ENCODE measurements at regions not wholly inside any gene's neighbourhood (a gene's known extent, or its start where the extent isn't known, plus 50 kb on each side); places are given as distances from the start of the nearest gene placed in this dataset.

DNA sequence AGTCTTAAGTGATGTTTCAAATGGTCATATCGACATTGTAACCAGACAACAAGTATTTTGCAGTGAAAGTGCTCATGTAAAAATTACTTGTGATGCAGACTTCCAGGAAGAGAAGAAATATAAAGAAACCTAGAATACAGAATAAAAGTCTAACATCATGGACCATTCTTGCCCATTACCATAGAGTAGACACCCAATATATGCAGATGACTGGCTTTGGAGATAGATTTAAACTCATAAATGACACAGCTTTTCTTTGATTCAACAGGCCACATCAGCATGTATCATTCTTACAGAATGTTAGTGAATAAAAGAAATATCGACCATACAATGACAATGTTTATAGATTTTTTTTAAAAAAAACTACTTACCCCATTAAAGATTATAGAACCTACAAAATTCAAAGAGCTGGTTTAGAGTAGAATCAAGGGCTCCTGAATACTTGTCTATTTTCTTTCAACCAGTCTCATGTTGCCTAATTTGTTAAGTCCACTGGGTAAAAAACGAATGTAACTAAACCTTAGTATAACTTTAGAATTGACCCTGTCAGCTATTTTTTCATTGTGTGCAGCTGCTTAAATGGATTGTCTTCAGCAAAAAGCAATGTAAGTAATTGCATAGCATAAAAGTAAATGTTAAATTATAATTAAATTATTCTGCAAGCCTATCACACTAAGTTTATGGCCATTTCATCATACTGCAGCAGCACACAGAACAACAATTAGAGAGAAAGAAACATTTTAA is 268.7 kb upstream of the AGTR1 start:
- intact Hi-C loops (cut with DNase I), result no loop called here
- DNase-seq (no peak), ATAC-seq (ENCODE audit: poor library complexity) (no peak)

DNA sequence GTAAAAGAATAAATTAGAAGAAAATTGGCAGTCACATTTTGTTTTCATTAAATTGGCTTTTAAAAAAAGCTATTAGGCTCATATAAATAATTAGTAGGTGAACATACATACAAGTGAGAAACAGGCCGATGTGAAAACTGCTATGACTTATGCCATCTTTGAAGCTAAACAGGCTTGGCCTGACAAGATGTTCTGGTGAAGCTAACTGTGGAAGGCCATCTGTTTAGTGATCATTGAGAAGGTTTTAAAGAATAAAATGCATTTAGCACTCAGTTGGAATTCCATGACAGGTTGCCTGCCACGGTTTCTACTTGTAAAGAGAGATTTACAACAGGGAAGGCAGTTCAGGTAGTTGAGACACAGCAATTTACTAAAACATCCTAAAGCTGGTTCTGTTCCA is 264.0 kb upstream of the AGTR1 start:
- intact Hi-C loops (cut with DNase I), result no loop called here
- ATAC-seq (ENCODE audit: poor library complexity) (no peak), DNase-seq (no peak)

DNA sequence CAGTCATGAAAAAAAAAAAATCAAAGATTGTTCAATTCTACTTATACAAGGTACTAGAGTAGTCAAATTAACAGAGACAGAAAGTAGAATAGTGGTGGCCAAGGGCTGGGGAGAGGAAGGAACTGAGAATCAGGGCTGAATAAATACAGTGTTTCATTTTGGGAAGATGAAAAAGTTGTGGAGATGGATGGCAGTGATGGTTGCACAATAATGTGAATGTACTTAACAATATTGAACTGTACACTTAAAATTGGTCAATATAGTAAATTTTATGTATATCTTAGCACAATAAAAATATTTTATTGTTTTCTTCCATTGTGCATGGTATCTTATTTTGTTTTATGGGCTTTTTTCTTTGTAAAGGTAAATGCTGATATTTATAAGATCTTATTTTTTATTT is 262.2 kb upstream of the AGTR1 start:
- no peak for ATAC-seq (ENCODE audit: poor library complexity)
- no peak for DNase-seq
- intact Hi-C loops (cut with DNase I), result no loop called here

DNA sequence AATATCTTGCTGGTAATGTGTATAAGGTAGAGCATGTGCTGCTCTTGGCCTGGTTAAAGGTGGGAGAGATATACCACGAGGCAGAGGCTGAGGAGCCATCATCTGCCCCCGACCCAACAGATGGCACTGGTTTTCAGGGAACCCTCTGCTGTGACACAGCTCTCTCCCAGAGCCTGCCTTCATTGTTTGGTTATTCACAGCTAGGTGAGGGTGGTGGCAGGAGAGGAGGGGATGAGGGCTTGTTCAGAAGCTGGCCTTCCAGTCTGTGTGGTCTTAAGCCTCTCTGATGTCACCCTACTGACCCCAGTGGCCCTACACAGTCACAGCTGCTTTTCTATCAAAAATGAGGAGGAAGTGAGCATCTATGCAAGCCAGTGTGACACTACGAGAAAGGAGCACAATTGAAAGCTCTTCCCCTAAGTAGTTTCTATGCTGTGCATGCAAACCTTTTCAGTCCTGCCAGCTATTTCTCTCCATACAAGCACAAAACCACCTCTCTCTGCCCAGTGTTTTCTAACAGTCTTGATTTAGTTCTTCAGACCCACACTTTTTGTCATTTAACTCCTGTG is 258.4 kb upstream of the AGTR1 start:
- ATAC-seq (ENCODE audit: poor library complexity) (no peak), DNase-seq (no peak)
- intact Hi-C loops (cut with DNase I), result no loop called here

DNA sequence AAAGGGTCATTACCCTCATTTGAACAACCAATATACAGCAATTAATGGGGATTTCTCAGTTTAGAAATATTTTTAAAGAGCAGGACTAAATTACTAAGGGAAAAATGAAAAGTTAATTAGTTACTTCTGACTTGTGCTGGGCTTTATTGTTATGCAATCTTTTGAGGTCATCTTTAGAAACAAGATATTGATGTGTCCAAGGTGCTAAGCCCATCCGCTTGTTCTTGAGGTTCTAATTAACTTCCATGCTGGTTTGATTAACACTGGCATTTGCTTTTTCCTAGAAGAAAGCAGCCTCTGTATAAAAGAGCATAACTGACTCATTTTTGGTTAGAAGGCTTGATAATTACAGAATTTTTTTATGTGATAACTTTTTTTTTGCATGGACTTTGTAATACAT is 256.5 kb upstream of the AGTR1 start:
- intact Hi-C loops (cut with DNase I), result no loop called here
- no peak for ATAC-seq (ENCODE audit: poor library complexity)
- DNase-seq, result no peak

DNA sequence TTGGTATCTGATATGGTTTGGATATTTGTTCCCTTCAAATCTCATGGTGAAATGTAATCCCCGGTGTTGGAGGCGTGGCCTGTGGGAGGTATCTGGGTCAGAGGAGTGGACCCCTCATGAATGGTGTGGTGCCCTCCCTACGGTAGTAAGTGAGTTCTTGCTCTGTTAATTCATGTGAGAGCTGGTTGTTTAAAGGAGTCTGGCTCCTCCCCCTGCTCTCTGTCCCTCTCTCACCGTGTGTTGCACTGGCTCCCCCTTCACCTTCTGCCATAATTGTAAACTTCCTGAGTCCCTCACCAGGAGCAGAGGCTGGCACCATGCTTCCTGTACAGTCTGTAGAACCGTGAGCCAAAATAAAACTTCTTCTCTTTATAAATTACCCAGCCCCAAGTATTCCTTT is 246.9 kb upstream of the AGTR1 start:
- ATAC-seq (ENCODE audit: poor library complexity) (no peak), DNase-seq (no peak)
- intact Hi-C loops (cut with DNase I), result no loop called here

DNA sequence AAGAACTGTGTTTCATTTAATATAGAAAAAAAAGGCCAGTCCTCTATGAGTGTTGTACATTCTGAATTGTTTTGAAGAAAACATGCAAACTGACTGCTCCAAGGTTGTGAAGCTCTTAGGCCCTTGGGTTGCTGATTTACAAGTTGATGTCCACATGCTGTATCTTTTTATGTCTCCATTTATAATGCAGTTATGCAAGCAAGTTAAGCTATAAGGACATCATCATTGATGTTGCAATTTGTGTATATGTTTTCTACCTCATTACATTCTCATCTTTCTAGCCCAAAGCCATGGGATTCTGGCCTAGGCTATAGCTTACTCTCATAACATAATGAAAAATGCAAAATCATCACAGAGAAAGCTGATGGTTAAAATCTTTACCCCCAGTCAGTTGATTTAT is 245.7 kb upstream of the AGTR1 start:
- ATAC-seq (ENCODE audit: poor library complexity) (no peak), DNase-seq (no peak)
- intact Hi-C loops (cut with DNase I), result no loop called here

DNA sequence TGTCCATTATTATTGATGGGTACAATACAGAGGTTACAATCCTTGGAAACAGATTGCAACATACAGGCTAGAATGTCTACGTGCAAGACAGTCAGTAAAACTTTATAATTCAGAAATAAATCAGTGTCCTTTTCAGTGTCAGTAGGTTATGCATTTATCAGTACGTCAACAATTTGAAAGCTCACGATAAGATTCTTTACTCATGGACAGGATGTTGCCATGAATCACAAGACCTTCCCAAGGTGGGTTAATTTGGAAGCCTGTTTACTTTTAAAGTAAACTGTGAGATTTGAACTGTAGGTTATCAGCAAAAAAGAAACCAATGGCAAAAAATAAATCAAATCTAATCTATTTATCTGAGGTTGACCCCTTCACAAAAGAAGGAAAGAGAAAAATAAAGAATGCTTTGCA is 243.9 kb upstream of the AGTR1 start:
- ATAC-seq (ENCODE audit: poor library complexity), result no peak
- intact Hi-C loops (cut with DNase I), result no loop called here
- DNase-seq, result no peak

DNA sequence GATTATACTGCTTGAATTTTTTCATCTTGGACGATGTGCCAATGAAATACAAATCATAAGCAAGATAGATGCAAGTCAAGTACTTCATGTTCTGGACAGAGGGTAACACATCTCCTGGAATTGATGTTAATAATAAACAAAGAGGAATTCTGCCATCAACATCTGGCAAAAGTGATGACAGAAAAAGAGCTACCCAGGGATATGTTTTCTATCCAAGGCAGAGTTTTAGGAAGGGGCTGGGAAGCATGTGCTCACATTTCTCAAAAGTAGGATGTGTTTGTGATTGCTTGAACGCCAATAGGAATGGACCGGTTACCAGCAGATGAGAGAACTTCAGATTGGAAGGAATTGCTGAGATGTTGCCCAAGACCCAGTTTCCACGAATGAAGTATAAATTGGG is 242.6 kb upstream of the AGTR1 start:
- DNase-seq (no peak), ATAC-seq (ENCODE audit: poor library complexity) (no peak)
- intact Hi-C loops (cut with DNase I), result no loop called here

DNA sequence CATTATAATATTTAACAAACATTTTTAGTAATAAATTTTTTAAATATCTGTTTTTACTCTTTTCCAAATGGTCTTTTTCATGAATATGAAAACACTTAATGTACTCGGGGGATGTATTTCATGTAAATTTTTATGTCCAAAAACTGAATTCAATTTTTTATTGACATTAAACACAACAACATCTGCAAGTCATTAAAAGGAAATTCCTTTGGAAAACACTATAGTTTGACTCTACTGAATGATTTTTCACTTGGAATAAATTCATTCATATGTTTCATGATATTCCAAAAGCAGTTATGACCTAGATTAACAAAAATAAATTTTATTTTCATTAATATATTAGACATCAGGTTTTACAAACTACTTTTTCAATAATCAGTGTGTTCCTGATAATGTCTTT is 239.8 kb upstream of the AGTR1 start:
- no peak for ATAC-seq (ENCODE audit: poor library complexity)
- intact Hi-C loops (cut with DNase I), result no loop called here
- DNase-seq, result no peak

DNA sequence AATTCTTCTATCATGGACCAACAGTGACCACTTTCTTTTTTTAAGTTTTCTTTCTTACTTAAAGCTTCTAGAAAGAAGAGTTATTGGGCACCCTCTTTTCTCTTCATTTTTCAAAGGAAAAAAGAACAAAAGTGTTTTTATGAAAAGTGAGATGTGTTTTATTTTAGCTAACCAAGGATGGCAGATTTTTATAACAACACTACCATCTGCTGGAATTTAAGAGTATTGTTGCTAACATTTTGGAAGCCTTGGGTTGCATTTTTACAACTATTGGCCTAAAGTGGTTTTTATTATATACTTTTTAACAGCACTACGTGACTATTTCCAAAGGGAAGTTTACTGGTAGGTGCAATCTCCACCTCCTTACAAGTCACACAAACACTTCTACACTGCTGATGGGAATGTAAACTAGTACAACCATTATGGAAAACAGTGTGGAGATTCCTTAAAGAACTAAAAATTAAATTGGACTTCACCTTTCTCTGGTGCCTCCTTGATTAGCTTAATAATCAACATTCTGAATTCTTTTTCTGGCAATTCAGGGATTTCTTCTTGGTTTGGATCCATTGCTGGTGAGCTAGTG is 237.7 kb upstream of the AGTR1 start:
- intact Hi-C loops (cut with DNase I), result no loop called here
- no peak for ATAC-seq (ENCODE audit: poor library complexity)

DNA sequence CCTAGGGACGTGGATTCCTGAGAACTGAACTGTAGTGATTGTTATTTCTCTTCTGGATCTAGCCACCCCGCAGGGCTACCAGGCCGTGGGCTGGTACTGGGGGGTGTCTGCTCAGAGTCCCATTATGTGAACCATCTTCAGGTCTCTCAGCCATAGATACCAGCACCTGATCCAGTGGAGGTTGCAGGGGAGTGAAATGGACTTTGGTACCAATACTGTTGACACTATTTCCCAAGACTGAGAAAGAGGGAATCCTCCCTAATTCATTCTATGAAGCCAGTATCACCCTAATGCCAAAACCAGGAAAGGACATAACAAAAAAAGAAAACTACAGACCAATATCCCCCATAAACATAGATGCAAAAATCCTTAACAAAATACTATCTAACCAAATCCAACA is 237.0 kb upstream of the AGTR1 start:
- intact Hi-C loops (cut with DNase I), result no loop called here
- DNase-seq (no peak), ATAC-seq (ENCODE audit: poor library complexity) (no peak)

More for the DNA sequence above, 237.7 kb upstream of the AGTR1 start:
- no peak for DNase-seq

DNA sequence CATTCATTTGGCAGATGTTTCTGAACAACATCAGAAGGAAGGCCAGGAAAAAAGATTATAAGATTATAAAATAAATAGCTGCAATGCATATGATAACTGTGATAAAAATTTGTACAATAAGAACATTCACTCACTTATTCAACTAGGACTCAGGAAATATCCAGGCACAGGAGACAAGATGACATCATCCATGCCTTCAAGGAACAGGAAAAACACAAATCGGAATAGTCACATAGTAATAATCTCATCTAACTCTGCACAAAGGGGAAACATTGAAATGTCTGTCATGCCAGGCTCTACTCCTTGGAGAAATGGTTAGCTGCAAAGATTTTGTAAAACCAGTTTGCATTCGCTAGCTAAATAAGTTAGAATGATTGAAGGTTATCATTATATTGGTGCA is 233.5 kb upstream of the AGTR1 start:
- no peak for ATAC-seq (ENCODE audit: poor library complexity)
- DNase-seq, result no peak
- intact Hi-C loops (cut with DNase I), result no loop called here

DNA sequence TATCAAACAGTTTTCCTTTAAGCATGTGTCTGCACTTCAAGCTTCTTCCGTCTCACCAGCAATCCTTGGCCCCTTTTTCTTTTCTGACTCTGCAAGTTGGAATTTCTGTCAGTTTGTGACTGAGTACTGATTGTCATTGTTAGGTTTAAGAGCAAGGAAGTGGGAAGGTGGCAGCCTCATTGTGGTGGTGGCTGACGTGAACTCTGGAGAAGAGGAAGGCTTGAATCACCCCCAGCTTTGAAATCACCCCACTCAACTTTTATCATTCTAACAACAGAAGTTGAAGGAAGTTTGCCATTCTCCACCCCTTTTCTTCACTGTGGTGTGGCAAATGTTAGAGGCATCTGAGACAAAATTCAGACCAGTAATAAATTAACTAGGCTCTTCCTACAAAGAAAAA is 231.6 kb upstream of the AGTR1 start:
- intact Hi-C loops (cut with DNase I), result no loop called here
- no peak for DNase-seq

DNA sequence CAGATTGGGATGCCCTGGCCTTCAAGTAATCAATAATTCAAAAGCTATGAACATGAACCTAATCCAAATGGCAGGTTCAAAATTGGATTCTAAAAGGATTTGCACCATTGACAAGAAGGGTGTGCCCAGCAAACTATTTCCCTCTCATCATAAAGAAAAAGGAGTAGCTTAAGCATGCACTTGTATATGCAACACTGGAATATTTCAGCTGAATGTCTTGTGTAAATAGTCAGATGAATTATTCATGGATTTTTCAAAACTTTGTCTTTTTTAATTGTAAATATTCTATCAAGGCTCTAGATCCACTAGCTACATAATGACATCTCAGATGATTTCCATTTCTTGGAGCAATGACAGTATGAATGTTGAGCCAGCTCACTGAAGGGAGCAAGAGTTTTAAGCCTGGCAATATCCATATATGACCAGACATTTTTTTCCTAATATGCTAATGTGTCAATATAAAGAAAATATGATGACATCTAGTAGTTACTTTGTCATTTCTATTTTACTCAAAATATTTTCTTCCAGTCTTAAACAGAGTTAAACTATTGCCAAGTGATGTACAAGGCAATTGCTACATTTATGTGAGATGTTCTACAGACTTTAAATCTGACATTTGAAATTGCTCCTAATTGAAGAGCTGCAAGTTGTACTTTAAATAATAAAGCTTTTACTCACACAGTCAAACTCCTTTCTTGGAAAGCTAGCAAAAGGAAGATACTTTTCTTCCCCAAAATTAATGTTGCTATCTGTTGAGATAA is 230.5 kb upstream of the AGTR1 start:
- intact Hi-C loops (cut with DNase I), result no loop called here
- ATAC-seq (ENCODE audit: poor library complexity), result no peak
- no peak for DNase-seq

More for the DNA sequence above, 231.6 kb upstream of the AGTR1 start:
- no peak for ATAC-seq (ENCODE audit: poor library complexity)

DNA sequence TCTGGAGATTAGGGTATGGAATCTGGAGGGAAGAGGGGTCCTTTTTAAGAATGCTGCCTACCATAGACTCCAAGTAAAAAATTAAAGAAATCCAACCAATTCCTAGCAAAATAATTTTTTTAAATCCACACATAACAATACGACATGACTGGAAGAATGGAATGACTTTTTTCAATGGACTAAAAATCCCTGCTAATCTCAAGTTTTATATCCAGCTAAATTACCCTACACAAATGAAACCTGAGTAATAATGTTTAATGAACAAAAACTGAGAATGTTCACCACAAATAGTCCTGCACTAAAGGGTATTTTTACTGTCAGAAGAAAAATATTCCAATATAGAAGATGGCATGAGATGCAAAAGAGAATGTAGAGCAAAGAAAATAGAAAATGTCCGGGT is 220.3 kb upstream of the AGTR1 start:
- intact Hi-C loops (cut with DNase I), result no loop called here
- no peak for ATAC-seq (ENCODE audit: poor library complexity)
- no peak for DNase-seq

DNA sequence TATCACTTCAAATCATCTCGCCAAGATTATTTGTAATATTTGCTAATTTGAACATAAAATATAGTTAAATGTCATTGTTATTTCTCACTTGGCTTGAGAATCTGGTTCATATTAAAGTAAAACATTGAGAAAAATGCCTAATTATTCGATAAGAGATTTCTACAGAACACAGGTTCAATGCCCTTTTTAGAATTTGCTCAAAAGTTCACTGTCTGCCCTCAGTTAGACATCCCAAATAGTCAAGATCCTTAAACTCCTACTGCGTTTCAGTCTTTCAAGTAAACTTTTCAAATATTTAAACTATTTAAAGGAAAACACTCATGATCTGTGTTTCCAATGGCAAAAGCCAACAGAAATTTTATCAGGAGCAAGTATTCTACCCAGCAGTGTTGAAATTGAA is 204.1 kb upstream of the AGTR1 start:
- DNase-seq, result no peak
- intact Hi-C loops (cut with DNase I), result no loop called here
- ATAC-seq (ENCODE audit: poor library complexity), result no peak

DNA sequence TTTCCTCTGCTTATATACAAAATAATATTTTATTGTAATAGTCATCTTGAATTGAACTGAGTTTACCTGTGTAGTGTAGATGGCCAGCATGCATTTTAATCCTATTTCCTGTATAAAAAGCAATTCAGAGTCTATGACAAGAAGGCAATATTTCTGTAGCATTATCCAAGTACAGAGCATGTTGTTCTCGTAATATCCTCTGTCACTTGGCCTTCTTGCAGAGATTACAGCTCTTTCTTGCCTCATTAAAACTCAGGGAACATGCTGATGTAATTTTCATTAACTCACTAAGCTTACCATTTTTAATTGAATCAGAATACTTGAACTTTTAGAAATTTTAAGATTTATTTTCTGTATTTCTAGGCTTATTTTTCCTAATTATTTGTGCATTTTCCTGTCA is 203.3 kb upstream of the AGTR1 start:
- no peak for ATAC-seq (ENCODE audit: poor library complexity)
- intact Hi-C loops (cut with DNase I), result no loop called here

DNA sequence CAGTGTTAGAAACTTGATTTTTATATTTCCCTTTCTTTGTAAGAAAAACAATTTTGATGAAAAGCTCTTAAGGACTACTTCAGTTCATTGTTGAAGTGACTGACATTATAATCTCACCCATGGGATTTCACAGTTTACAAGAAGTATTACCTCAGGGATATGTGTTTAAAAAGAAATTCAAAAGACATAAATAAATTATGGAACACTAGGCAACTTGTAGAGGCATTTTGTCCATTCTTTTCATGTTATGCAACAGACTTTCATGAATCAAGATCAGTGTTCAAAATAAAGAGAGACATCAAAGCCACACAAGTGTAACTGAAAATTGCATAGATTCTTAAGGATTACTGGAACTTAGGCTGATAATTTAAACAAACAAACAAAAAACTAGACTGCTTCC is 196.8 kb upstream of the AGTR1 start:
- no peak for ATAC-seq (ENCODE audit: poor library complexity)
- no peak for DNase-seq
- intact Hi-C loops (cut with DNase I), result no loop called here

More for the DNA sequence above, 203.3 kb upstream of the AGTR1 start:
- DNase-seq, result no peak

DNA sequence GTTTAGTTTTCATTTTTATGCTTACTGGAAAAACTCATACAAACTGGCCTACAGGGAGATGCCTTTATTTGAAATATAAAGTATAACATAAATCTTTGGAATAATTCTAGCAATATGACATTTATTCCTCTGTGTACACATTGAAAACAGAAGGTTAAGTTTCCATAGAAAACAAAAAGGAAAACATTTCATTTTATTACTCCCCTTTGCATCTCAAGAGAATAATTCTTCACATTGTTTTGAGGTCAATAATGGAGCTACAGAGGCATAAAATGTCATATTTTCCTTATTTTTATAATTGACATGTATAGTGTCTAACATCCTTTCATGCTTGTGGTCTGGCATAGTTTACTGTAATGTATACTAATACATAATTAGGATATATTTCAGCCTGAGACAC is 187.6 kb upstream of the AGTR1 start:
- DNase-seq (no peak), ATAC-seq (ENCODE audit: poor library complexity) (no peak)
- intact Hi-C loops (cut with DNase I), result no loop called here
